BLaER1 treated with 17β-estradiol and CSF1 and Interleukin-3, amounts not matched to agents 10 nM and 100 nM (cell line): ENCODE measurements at regions not wholly inside any gene's neighbourhood (a gene's known extent, or its start where the extent isn't known, plus 50 kb on each side); places are given as distances from the start of the nearest gene placed in this dataset.

Experiments
- H3K27ac ChIP-seq, 11 experiments: shearing (Covaris generic); formaldehyde crosslinking; 2 replicates each; pipeline ENCODE4 v1.8.1; 2022
- H3K27me3 ChIP-seq, 11 experiments: shearing (Covaris generic); formaldehyde crosslinking; 2 replicates each; pipeline ENCODE4 v1.8.1; 2022
- H3K36me3 ChIP-seq, 11 experiments: shearing (Covaris generic); formaldehyde crosslinking; 2 replicates each; pipeline ENCODE4 v1.8.1; 2022
- H3K4me1 ChIP-seq, 10 experiments: shearing (Covaris generic); formaldehyde crosslinking; 2 replicates each; pipeline ENCODE4 v1.8.1; 2022
- H3K4me2 ChIP-seq, 11 experiments: shearing (Covaris generic); formaldehyde crosslinking; 2 replicates each; pipeline ENCODE4 v1.8.1; 2022
- H3K4me3 ChIP-seq, 10 experiments: shearing (Covaris generic); formaldehyde crosslinking; 2 replicates each; pipeline ENCODE4 v1.8.1; 2022
- H3K9ac ChIP-seq, 11 experiments: shearing (Covaris generic); formaldehyde crosslinking; 2 replicates each; pipeline ENCODE4 v1.8.1; 2022
- H3K9me3 ChIP-seq, 11 experiments: shearing (Covaris generic); formaldehyde crosslinking; replicated peaks in 1 of 11; 2 replicates each; pipeline ENCODE4 v1.8.1; 2022
- H4K20me1 ChIP-seq, 11 experiments: shearing (Covaris generic); formaldehyde crosslinking; 2 replicates each; pipeline ENCODE4 v1.8.1; 2022
- Cebpa-rat ChIP-seq, 11 experiments: shearing (Covaris generic); IDR thresholded peaks; 2 replicates each; pipeline ENCODE4 v1.8.1; 2022

GRCh38 chr11:64500176-64501013 is 55.3 kb upstream of the SLC22A11 start:
- H3K4me3 ChIP-seq, result no peak overlapping the region
- TF ChIP-seq Cebpa-rat (IDR thresholded peaks at IDR 0.05), result no peak
- H3K36me3 ChIP-seq, result peaks cover 0 to 7% (median 0%) of the 10 kb centered on the region in 11 experiments; a peak in 1 of 22 replicates
- H3K27me3 ChIP-seq, result no peaks in the 10 kb centered on the region
- H3K9ac ChIP-seq, result 0 out of 22 replicates have a peak overlapping the region, but pooled peaks of 1 of the 11 experiments have one; percentile 13
- H3K4me2 ChIP-seq, result peak overlapping the region; percentile 10 to 90 (median 84); a peak in 19 of 22 replicates
- no peaks in the 10 kb centered on the region for H4K20me1 ChIP-seq
- peaks cover 15 to 25% (median 16%) of the 10 kb centered on the region in 11 experiments for H3K9me3 ChIP-seq
- H3K4me1 ChIP-seq, result peaks cover 25 to 48% (median 42%) of the 10 kb centered on the region in 10 experiments
- peak overlapping the region in 7 of 11 experiments; percentile 30 to 70 (median 62); a peak in 13 of 22 replicates for H3K27ac ChIP-seq

DNA sequence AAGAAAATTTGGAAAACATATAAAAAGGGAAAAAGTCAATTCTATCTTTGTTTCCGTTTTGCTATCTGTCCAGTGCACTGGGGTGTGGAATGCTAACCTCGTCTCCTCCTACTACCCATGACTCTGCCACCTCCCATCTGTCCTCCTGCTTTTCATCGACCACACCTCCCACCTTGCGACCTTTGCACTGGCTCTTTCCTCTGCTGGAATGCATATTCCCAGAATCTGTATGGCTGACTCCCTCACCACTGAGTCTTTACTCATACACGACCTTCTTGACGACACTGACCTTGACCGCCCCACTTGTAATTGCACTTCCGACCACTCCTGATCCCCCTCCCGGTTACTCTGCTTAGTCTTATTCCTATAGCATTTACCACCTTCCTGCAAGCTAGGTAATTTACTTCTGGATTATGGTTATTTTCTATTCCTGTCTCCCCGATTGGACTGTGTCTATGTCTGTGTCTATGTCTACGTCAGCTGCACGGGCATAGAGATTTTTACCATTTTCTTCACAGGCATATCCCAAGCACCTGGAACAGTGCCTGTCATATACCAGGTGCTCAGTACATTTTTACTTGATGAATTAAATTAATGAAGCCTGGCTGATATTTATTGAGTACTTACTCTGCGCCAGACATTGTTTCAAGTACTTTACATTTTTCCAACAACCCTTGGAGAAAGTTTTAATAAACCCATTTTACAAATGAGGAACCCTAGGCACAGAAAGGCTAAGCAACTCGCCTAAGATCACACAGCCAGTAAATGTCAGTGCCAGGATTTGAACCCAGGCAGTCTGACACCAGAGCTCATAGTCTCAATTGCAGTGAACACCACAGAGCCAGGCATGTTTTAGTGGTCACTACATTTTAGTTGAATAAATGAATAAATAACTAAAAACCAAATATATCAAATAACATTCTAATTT is 54.0 kb upstream of the SLC22A11 start:
- peaks cover 19 to 35% (median 24%) of the 10 kb centered on the region in 11 experiments for H3K9me3 ChIP-seq
- no peak overlapping the region for H3K9ac ChIP-seq
- H3K27ac ChIP-seq, result no peak overlapping the region; a peak in 1 of 22 replicates
- H4K20me1 ChIP-seq, result no peaks in the 10 kb centered on the region
- no peaks in the 10 kb centered on the region for H3K27me3 ChIP-seq
- peak overlapping the region in 8 of 11 experiments; percentile 47 to 90 (median 85); a peak in 15 of 22 replicates for H3K4me2 ChIP-seq
- TF ChIP-seq Cebpa-rat (IDR thresholded peaks at IDR 0.05), result no peak
- H3K36me3 ChIP-seq, result peaks cover 0 to 7% (median 0%) of the 10 kb centered on the region in 11 experiments; a peak in 1 of 22 replicates
- H3K4me1 ChIP-seq, result peaks cover 25 to 55% (median 46%) of the 10 kb centered on the region in 10 experiments
- no peak overlapping the region for H3K4me3 ChIP-seq

DNA sequence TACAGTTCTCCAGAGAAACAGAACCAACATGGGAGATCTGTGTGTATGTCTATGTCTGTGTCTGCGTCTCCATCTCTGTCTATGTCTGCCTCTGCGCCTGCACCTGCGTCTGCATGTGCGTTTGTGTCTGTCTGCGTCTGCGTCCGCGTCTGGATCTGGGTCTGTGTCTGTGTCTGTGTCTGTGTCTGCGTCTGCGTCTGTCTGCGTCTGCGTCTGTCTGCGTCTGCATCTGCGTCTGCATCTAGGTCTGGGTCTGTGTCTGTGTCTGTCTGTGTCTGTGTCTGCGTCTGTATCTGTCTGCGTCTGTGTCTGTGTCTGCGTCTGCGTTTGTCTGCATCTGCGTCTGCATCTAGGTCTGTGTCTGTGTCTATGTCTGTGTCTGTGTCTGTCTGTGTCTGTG is 53.1 kb upstream of the SLC22A11 start:
- no peak for TF ChIP-seq Cebpa-rat (IDR thresholded peaks at IDR 0.05)
- no peak overlapping the region for H3K27ac ChIP-seq
- no peaks in the 10 kb centered on the region for H3K27me3 ChIP-seq
- H3K4me3 ChIP-seq, result no peak overlapping the region
- H4K20me1 ChIP-seq, result no peaks in the 10 kb centered on the region
- H3K9ac ChIP-seq, result no peak overlapping the region
- peaks cover 19 to 35% (median 24%) of the 10 kb centered on the region in 11 experiments for H3K9me3 ChIP-seq
- peaks cover 0 to 7% (median 0%) of the 10 kb centered on the region in 11 experiments; a peak in 1 of 22 replicates for H3K36me3 ChIP-seq
- H3K4me1 ChIP-seq, result peaks cover 23 to 49% (median 45%) of the 10 kb centered on the region in 10 experiments
- H3K4me2 ChIP-seq, result no peak overlapping the region

DNA sequence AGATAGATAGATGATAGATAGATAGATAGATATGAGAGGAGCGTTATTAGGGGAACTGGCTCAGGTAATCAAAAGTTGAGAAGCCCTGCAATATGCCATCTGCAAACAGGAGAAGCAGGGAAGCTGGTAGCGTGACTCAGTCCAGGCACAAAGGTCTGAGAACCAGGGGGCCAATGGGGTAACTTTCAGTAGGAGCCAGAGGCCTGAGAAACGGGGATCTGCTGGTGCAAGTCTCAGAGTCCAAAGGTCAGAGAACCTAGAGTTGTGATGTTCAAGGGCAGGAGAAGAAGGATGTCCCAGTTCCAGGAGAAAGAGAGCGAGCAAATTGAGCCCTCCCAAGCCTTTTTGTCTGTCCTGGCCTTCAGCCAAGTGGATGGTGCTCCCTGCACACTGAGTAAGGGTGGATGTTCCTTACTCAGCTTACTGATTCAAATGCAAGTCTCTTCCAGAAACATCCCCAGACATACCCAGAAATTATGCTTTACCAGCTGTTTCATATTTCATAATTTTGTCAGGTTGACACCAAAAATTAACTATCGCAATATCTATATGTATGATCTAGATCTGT is 52.5 kb upstream of the SLC22A11 start:
- no peak overlapping the region for H3K27ac ChIP-seq
- peaks cover 0 to 7% (median 0%) of the 10 kb centered on the region in 11 experiments; a peak in 1 of 22 replicates for H3K36me3 ChIP-seq
- no peaks in the 10 kb centered on the region for H4K20me1 ChIP-seq
- no peak overlapping the region for H3K9ac ChIP-seq
- no peak overlapping the region for H3K4me2 ChIP-seq
- peaks cover 16 to 47% (median 39%) of the 10 kb centered on the region in 10 experiments for H3K4me1 ChIP-seq
- peaks cover 19 to 31% (median 24%) of the 10 kb centered on the region in 11 experiments for H3K9me3 ChIP-seq
- no peak overlapping the region for H3K4me3 ChIP-seq
- no peak for TF ChIP-seq Cebpa-rat (IDR thresholded peaks at IDR 0.05)
- H3K27me3 ChIP-seq, result no peaks in the 10 kb centered on the region

- no peak overlapping the region; a peak in 2 of 20 replicates for H3K4me3 ChIP-seq
- no peaks in the 10 kb centered on the region for H3K27me3 ChIP-seq
- peaks cover 0 to 7% (median 0%) of the 10 kb centered on the region in 11 experiments; a peak in 1 of 22 replicates for H3K36me3 ChIP-seq
- H3K4me2 ChIP-seq, result no peak overlapping the region
- peaks cover 3 to 39% (median 22%) of the 10 kb centered on the region in 10 experiments for H3K4me1 ChIP-seq
- peaks cover 19 to 27% (median 23%) of the 10 kb centered on the region in 11 experiments for H3K9me3 ChIP-seq
- no peak overlapping the region for H3K27ac ChIP-seq
- TF ChIP-seq Cebpa-rat (IDR thresholded peaks at IDR 0.05), result no peak
- H3K9ac ChIP-seq, result no peak overlapping the region
- no peaks in the 10 kb centered on the region for H4K20me1 ChIP-seq
These were observed 50.7 kb upstream of the SLC22A11 start for GRCh38 chr11:64504999-64505398.
